Keratinocyte (primary cell): ENCODE measurements at regions not wholly inside any gene's neighbourhood (a gene's known extent, or its start where the extent isn't known, plus 50 kb on each side); places are given as distances from the start of the nearest gene placed in this dataset.

ENCODE experiments used
- DNase-seq: peaks from one replicate; pipeline ENCODE4 v3.0.0-alpha.2; 2011; ENCODE audit warnings: low read depth, missing footprints, low spot score
- FAIRE-seq: peaks from 2 replicates; lab custom pipeline; 2011; peaks lifted over from hg19 to GRCh38; lab: Jason Lieb, UNC
- H2AFZ ChIP-seq: 2 replicates; pipeline ENCODE4 v1.6.0; 2012; ENCODE audit warnings: low read length, control low read depth, inconsistent platforms; ENCODE audit not compliant: control insufficient read depth
- H3K27ac ChIP-seq: 2 replicates; pipeline ENCODE4 v1.5.1; 2011; ENCODE audit warnings: low read length; ENCODE audit not compliant: control insufficient read depth, insufficient read depth
- H3K27me3 ChIP-seq: 3 replicates; pipeline ENCODE4 v1.6.0; 2011; ENCODE audit warnings: low read length; ENCODE audit not compliant: control insufficient read depth, insufficient read depth; ENCODE audit errors: extremely low read depth
- H3K36me3 ChIP-seq, 2 experiments: 2 replicates in 1 of 2; 3 replicates in 1 of 2; pipeline ENCODE4 v1.5.1; 2011; ENCODE audit warnings: low read length in 2 of 2, mild to moderate bottlenecking in 1 of 2; ENCODE audit not compliant: control insufficient read depth in 2 of 2, insufficient read depth in 2 of 2; ENCODE audit errors: extremely low read depth in 1 of 2
- H3K4me1 ChIP-seq: 3 replicates; pipeline ENCODE4 v1.5.1; 2011; ENCODE audit warnings: low read length; ENCODE audit not compliant: control insufficient read depth, insufficient read depth; ENCODE audit errors: extremely low read depth
- H3K4me2 ChIP-seq: 3 replicates; pipeline ENCODE4 v1.6.0; 2011; ENCODE audit warnings: low read depth, low read length; ENCODE audit not compliant: control insufficient read depth, insufficient read depth; ENCODE audit errors: extremely low read depth
- H3K4me3 ChIP-seq, 3 experiments: fragments of 200-600 bp in 1 of 3; sonication (generic) in 1 of 3; 2 replicates in 2 of 3; 3 replicates in 1 of 3; pipeline ENCODE4 v1.5.1; 2011 to 2016; ENCODE audit warnings: low read length in 3 of 3, mild to moderate bottlenecking in 3 of 3, control low read depth in 2 of 3, inconsistent platforms in 1 of 3, low read depth in 1 of 3, mixed read lengths in 1 of 3, mixed run types in 1 of 3, moderate library complexity in 1 of 3; ENCODE audit not compliant: control insufficient read depth in 2 of 3, insufficient read depth in 2 of 3; ENCODE audit errors: extremely low read depth in 1 of 3
- H3K79me2 ChIP-seq: 2 replicates; pipeline ENCODE4 v1.6.0; 2012; ENCODE audit warnings: low read length; ENCODE audit not compliant: control insufficient read depth, insufficient read depth
- H3K9ac ChIP-seq: 3 replicates; pipeline ENCODE4 v1.6.0; 2011; ENCODE audit warnings: low read length; ENCODE audit not compliant: control insufficient read depth, insufficient read depth; ENCODE audit errors: extremely low read depth
- H3K9me1 ChIP-seq: 3 replicates; pipeline ENCODE4 v1.6.0; 2011; ENCODE audit warnings: low read length; ENCODE audit not compliant: control insufficient read depth, insufficient read depth; ENCODE audit errors: extremely low read depth
- H3K9me3 ChIP-seq: 2 replicates; pipeline ENCODE4 v1.5.1; 2012; ENCODE audit warnings: low read depth, low read length; ENCODE audit not compliant: control insufficient read depth
- H4K20me1 ChIP-seq: 3 replicates; pipeline ENCODE4 v1.6.0; 2011; ENCODE audit warnings: low read length; ENCODE audit not compliant: control insufficient read depth, insufficient read depth; ENCODE audit errors: extremely low read depth
- EZH2 ChIP-seq: IDR thresholded peaks from one replicate; pipeline ENCODE4 v1.6.1; 2012; ENCODE audit warnings: inconsistent platforms, mild to moderate bottlenecking, low read length, moderate library complexity
- dilution Hi-C: fragments of 300-500 bp; cut with MboI; formaldehyde crosslinking; loops from one replicate; pipeline ENCODE4 v1.7.0; 2020; ENCODE audit warnings: low sequenced_read_pairs; ENCODE audit not compliant: extremely low pct_ligation_motif_present
- TF ChIP-seq, protein P1 (sequence below), 3 experiments: IDR thresholded peaks in 1 of 3; conservative IDR thresholded peaks in 1 of 3; optimal IDR thresholded peaks in 1 of 3; 2 replicates in 2 of 3; 3 replicates in 1 of 3; pipeline versions ENCODE3 to v1.5.1; 2011; ENCODE audit warnings: low read length in 3 of 3, mild to moderate bottlenecking in 3 of 3, moderate library complexity in 2 of 3, control low read depth in 1 of 3, inconsistent platforms in 1 of 3; ENCODE audit not compliant: insufficient read depth in 2 of 3; ENCODE audit errors: extremely low read depth in 1 of 3

DNA sequence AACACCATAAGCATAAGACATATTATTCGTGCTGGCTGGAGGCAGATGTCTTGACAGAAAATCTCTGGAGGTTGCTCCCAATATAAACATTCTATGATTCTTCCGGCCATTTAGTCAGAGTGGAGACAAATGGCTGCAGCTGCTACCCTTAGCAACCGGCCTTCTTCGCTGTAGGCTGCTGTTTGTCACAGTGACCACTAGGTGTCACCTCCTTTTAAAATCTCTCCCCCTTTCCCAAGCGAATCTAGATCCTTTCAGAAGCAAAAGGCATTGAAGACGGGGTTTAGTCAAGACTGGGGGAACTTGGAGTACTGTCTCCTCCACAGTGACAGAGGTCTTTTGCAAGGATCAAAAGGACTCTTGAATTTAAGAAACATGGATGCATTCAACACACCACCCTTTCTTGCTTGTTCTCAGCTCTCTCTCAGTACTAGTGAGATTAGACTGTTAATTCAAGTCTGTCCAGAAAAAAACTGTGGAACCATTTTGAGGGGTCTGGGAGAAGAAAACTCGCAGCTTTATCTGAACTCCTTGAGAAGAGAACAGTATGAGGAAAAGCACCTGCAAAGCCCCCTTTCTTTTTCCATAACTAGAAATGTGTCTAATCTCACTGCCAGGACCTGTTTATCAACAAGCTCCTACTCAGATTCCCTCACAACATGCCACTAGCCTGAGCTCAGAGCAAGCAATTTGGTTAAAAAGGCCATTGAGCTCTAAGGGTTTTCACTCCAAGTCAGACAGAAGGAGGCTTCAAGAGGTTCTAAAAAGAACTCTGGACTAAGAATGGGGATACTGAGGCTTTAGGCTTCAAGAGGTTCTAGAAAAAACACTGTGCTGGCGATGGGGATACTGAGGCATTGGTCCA is 408.3 kb upstream of the PLXNA2 start:
- FAIRE-seq: peak; percentile 93
- Histone ChIP-seq H3K9me3 (no peaks in the 10 kb centered on the region), H3K27ac (no peak overlapping the region), H3K4me2 (no peak overlapping the region), H3K36me3 (no peaks in the 10 kb centered on the region), H2AFZ (no peak overlapping the region), H3K9me1 (no peaks in the 10 kb centered on the region), H3K27me3 (no peaks in the 10 kb centered on the region), H3K9ac (no peak overlapping the region), H4K20me1 (no peaks in the 10 kb centered on the region), H3K4me1 (no peaks in the 10 kb centered on the region), H3K79me2 (no peaks in the 10 kb centered on the region), H3K4me3 (no peak overlapping the region)
- dilution Hi-C loops: no loop called here
- TF ChIP-seq, protein P1, sequence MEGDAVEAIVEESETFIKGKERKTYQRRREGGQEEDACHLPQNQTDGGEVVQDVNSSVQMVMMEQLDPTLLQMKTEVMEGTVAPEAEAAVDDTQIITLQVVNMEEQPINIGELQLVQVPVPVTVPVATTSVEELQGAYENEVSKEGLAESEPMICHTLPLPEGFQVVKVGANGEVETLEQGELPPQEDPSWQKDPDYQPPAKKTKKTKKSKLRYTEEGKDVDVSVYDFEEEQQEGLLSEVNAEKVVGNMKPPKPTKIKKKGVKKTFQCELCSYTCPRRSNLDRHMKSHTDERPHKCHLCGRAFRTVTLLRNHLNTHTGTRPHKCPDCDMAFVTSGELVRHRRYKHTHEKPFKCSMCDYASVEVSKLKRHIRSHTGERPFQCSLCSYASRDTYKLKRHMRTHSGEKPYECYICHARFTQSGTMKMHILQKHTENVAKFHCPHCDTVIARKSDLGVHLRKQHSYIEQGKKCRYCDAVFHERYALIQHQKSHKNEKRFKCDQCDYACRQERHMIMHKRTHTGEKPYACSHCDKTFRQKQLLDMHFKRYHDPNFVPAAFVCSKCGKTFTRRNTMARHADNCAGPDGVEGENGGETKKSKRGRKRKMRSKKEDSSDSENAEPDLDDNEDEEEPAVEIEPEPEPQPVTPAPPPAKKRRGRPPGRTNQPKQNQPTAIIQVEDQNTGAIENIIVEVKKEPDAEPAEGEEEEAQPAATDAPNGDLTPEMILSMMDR (optimal IDR thresholded peaks at IDR 0.05 in 1 of 3, IDR thresholded peaks at IDR 0.05 in 1 of 3, conservative IDR thresholded peaks at IDR 0.05 in 1 of 3; ENCODE audit: extremely low read depth in 1 of 3, insufficient read depth in 2 of 3, low read length in 3 of 3): peak; percentile 78 to 89 (median 88)
- no peak for TF ChIP-seq EZH2
- DNase-seq: peak; percentile 5

DNA sequence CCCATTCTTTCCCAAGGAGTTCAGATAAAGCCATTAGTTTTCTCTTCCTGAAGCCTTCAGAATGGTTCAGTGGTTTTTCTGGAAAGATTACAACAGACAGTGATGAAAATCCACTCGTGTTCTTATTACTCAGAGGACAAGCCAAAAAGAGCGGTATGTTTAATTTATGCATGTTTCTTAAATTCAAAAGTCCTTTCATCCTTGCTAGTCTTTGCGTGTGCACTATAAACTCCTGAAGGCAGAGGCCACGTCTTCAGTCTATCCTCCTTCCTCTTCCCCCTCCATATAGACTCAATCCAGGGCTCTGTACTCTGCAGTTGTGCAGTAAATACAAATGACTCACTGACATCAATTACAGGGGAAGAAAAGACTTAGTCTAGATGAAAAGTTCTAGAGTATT is 409.2 kb upstream of the PLXNA2 start:
- Histone ChIP-seq H3K9me1 (no peaks in the 10 kb centered on the region), H3K4me2 (no peak overlapping the region), H3K79me2 (no peaks in the 10 kb centered on the region), H4K20me1 (no peaks in the 10 kb centered on the region), H3K36me3 (no peaks in the 10 kb centered on the region), H3K9ac (no peak overlapping the region), H3K9me3 (no peaks in the 10 kb centered on the region), H3K27ac (no peak overlapping the region), H3K4me1 (no peaks in the 10 kb centered on the region), H2AFZ (no peak overlapping the region), H3K4me3 (no peak overlapping the region), H3K27me3 (no peaks in the 10 kb centered on the region)
- DNase-seq (no peak), FAIRE-seq (no peak)
- TF ChIP-seq, protein P1 (optimal IDR thresholded peaks at IDR 0.05 in 1 of 3, IDR thresholded peaks at IDR 0.05 in 1 of 3, conservative IDR thresholded peaks at IDR 0.05 in 1 of 3; ENCODE audit: extremely low read depth in 1 of 3, insufficient read depth in 2 of 3, low read length in 3 of 3): no peak
- no peak for TF ChIP-seq EZH2
- dilution Hi-C loops: no loop called here
